ENCODE measurements at regions not wholly inside any gene's neighbourhood (a gene's known extent, or its start where the extent isn't known, plus 50 kb on each side); places are given as distances from the start of the nearest gene placed in this dataset.
"Not testable (repeated sequence)": the region's sequence is repeated elsewhere in the genome, so short reads cannot be mapped to it uniquely, and the experiment has no call there.

DNA sequence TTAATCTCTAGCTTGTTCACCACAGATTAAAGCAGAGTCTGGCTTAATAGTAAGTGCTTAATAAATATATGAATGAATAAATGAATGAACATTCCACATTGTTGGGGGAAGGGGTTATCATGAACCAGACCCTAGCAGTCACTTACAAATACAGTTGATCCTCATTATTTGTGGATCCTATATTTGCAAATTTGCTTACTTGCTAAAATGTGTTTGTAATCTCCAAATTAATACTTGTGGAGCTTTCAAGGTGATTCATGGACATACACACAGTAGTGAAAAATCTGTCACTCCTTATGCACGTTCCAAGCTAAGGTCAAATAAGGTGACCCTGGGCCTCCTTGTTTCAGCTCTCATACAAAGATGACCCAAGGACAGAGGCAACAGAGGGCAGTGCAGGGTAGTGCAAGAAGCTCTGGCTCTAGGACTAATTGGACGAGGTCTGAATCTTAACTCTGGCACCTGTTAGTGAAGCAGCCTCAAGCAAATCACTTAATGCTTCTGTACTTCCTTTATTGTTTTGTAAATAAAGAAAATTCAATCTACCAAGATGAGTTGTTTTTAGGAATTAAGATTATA lies 112.8 kb upstream of the C2CD4B start:
- CTCF ChIA-PET, result no interaction called here
- no peak for DNase-seq
- Mint-ChIP-seq H3K9me3 (no peaks in the 10 kb centered on the region), H3K4me1 (ENCODE audit: low read depth) (no peaks in the 10 kb centered on the region), H3K27ac (no peak overlapping the region), H3K36me3 (ENCODE audit: low read depth) (no peaks in the 10 kb centered on the region), H3K27me3 (ENCODE audit: low read depth) (peaks cover 14% of the 10 kb centered on the region), H3K4me3 (no peak overlapping the region)
- intact Hi-C loops (cut with micrococcal nuclease), result no loop called here

DNA sequence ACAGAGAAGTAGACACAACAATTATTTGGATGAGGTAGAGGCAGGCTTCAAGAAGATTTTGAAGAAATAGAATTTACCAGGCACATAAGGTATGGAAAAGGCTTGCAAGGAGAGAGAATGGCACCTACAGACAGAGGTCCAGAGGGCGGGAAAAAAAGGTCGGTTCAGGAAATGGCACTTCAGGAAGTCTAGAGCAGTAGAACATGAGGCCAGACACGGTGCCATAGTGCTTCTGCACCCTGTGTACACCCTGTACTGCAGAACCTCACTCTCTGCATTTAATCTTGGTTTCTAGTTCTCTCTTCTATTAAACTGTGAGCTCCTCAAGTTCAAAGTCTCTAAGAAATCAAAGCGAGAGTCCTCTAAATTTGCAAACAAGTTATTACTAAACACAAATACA lies 113.4 kb upstream of the C2CD4B start:
- no peaks in the 10 kb centered on the region for H3K36me3 Mint-ChIP-seq (ENCODE audit: low read depth)
- CTCF ChIA-PET, result no interaction called here
- no peak overlapping the region for H3K27ac Mint-ChIP-seq
- H3K27me3 Mint-ChIP-seq (ENCODE audit: low read depth), result peaks cover 14% of the 10 kb centered on the region
- no peak for DNase-seq
- intact Hi-C loops (cut with micrococcal nuclease), result no loop called here
- H3K4me3 Mint-ChIP-seq, result no peak overlapping the region
- no peaks in the 10 kb centered on the region for H3K4me1 Mint-ChIP-seq (ENCODE audit: low read depth)
- H3K9me3 Mint-ChIP-seq, result no peaks in the 10 kb centered on the region

DNA sequence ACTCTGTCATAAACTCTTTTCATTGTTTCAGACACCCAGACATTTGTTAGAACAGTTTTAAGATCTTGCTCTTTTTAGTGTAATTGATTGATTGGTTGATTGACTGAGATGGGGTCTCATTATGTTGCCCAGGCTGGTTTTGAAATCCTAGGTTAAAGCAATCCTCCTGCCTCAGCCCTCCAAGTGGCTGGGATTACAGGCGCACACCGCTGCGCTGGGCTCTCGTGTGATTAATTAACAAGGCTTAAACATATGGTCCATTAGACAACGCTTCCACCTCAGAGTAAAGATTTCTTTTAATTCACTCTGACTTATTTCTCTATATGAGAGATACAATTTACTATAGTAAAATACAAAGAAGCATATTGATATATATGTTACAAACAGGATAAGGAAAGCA lies 114.0 kb upstream of the C2CD4B start:
- Mint-ChIP-seq H3K9me3 (no peaks in the 10 kb centered on the region), H3K4me3 (no peak overlapping the region), H3K27ac (no peak overlapping the region), H3K4me1 (ENCODE audit: low read depth) (no peaks in the 10 kb centered on the region), H3K27me3 (ENCODE audit: low read depth) (peaks cover 14% of the 10 kb centered on the region), H3K36me3 (ENCODE audit: low read depth) (no peaks in the 10 kb centered on the region)
- CTCF ChIA-PET, result interaction anchor here (0.8 kb wide), 1 partner anchor 70 kb away, joined by 3 read pairs; no protein-coding TSS in a partner anchor
- intact Hi-C loops (cut with micrococcal nuclease), result no loop called here
- no peak for DNase-seq

DNA sequence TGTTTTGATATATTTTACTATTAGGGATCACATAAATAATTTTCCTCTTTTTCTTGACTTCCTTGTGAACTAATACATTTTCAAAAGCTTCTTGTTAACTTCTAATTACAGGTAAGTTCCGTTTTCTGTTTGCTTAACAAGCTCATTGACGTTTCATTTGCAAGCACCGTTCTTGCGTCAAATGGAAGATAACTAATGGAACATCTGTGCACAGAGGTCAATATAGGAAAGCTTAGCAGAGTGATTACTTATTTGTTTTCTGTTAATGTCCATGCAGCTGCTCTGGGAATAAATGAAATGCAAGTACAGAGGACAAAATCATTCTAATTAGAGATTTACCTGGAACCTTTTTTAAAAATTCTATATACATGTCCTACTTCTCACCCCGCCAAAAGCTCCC lies 115.5 kb upstream of the C2CD4B start:
- H3K9me3 Mint-ChIP-seq, result no peaks in the 10 kb centered on the region
- no peaks in the 10 kb centered on the region for H3K36me3 Mint-ChIP-seq (ENCODE audit: low read depth)
- no peak for DNase-seq
- H3K27ac Mint-ChIP-seq, result no peak overlapping the region
- H3K4me1 Mint-ChIP-seq (ENCODE audit: low read depth), result no peaks in the 10 kb centered on the region
- peaks cover 16% of the 10 kb centered on the region for H3K27me3 Mint-ChIP-seq (ENCODE audit: low read depth)
- intact Hi-C loops (cut with micrococcal nuclease), result no loop called here
- no peak overlapping the region for H3K4me3 Mint-ChIP-seq
- CTCF ChIA-PET, result no interaction called here

DNA sequence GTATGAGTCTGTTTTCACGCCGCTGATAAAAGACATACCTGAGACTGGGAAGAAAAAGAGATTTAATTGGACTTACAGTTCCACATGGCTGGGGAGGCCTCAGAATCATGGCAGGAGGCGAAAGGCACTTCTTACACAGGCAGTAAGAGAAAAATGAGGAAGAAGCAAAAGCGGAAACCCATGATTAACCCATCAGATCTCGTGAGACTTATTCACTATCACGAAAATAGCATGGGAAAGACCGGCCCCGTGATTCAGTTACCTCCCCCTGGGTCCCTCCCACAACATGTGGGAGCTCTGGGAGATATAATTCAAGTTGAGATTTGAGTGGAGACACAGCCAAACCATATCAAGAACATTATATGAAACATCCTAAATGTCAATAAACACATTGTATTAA lies 116.7 kb upstream of the C2CD4B start:
- H3K27ac Mint-ChIP-seq; DNase-seq; intact Hi-C loops (cut with micrococcal nuclease); CTCF ChIA-PET; H3K36me3 Mint-ChIP-seq (ENCODE audit: low read depth); H3K4me3 Mint-ChIP-seq; H3K9me3 Mint-ChIP-seq; H3K4me1 Mint-ChIP-seq (ENCODE audit: low read depth): not testable (repeated sequence)
- H3K27me3 Mint-ChIP-seq (ENCODE audit: low read depth), result peaks cover 19% of the 10 kb centered on the region

DNA sequence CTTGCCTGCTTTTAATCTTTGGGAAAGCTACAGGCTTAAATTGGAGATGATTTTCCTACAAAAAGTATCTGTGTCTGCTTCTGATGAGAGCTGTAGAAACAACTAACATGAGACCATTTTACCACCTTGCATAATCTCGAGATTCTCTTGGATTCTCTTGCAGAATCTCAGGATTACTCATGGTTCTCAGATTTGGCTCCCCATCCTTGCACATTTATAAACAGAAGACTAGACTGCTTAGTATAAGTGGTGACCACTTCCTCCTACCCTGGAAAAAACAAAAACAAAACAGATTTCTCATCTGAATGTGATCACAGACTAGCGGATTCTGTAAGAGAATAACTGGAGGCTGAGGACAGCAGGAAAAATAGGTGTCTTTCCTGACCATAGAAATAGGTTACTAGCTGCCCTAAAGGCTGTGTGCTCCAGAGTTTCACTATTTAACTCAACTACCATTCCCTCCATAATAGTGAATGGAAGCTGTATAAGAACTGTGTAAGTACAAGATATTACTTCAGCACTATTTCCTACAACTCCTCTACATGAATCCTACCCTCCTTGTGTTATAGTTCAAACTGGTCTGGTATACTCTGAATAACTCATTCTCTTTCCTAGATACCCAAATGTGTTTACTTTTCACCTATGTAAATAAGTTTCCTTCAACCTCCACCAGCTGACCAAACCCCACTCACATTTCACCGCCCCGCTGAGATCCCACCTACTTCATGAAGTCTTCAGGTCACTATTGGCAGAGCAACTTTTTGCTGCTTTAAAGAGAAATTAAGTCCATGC lies 122.2 kb upstream of the C2CD4B start:
- CTCF ChIA-PET, result no interaction called here
- no peak for DNase-seq
- peaks cover 27% of the 10 kb centered on the region for H3K27me3 Mint-ChIP-seq (ENCODE audit: low read depth)
- no peaks in the 10 kb centered on the region for H3K9me3 Mint-ChIP-seq
- intact Hi-C loops (cut with micrococcal nuclease), result no loop called here
- H3K4me1 Mint-ChIP-seq (ENCODE audit: low read depth), result no peaks in the 10 kb centered on the region
- no peak overlapping the region for H3K27ac Mint-ChIP-seq
- H3K36me3 Mint-ChIP-seq (ENCODE audit: low read depth), result no peaks in the 10 kb centered on the region
- H3K4me3 Mint-ChIP-seq, result no peak overlapping the region

DNA sequence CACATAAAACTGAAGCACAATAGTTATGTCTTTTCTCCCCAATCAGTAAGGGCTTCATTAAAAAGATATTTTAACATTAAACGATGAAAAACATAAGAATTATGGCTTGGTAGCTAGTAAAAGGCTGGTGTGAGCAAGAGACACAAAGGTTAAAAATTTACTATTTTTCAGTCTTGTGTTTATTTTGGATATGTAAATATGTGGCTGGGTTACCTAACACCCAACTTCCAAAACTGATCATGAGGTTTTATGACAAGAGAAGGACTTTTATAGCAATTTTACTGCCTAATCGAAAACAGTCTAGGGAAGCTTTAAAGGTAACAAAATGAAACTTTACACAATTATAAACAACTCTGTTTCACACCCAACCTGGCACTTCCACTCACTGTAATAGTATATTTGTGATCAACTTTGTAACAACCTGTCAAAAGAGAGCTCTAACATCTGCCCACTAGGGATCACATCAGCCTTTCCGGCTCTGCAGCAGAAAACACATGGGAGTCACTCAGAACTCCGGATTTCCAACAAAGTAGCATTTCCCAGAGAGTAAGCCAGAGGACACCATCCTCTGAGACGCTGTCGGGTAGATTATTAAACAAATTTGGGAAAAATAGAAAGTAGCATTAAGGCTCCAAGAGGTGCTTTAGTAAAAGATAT lies 123.4 kb upstream of the C2CD4B start:
- no peak for DNase-seq
- Mint-ChIP-seq H3K9me3 (no peaks in the 10 kb centered on the region), H3K27ac (no peak overlapping the region), H3K4me3 (no peak overlapping the region), H3K36me3 (ENCODE audit: low read depth) (no peaks in the 10 kb centered on the region), H3K27me3 (ENCODE audit: low read depth) (peaks cover 32% of the 10 kb centered on the region), H3K4me1 (ENCODE audit: low read depth) (no peaks in the 10 kb centered on the region)
- CTCF ChIA-PET, result interaction anchor here (0.6 kb wide), 1 partner anchor 21 kb away, joined by 4 read pairs; no protein-coding TSS in a partner anchor
- intact Hi-C loops (cut with micrococcal nuclease), result no loop called here

DNA sequence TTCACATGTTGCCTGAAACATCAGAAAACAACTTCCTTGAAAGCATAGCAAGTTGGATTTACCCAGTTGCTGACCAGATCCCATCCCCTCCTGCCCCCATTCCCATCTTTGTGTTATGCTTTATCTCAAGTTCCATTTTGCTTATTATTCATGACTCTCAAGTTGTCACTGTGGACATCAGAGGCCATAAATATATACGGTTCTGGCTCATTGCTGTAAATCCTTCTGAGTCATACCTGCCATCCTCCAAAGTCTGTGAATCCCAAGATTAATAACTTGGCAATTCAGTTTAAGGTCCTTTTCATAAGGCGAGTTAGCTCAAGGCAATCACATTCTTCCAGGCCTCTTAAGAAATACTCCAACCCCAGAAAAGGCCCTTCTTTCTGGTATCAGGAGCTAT lies 126.2 kb upstream of the C2CD4B start:
- Mint-ChIP-seq H3K27me3 (ENCODE audit: low read depth) (peaks cover 36% of the 10 kb centered on the region), H3K4me1 (ENCODE audit: low read depth) (no peaks in the 10 kb centered on the region)

DNA sequence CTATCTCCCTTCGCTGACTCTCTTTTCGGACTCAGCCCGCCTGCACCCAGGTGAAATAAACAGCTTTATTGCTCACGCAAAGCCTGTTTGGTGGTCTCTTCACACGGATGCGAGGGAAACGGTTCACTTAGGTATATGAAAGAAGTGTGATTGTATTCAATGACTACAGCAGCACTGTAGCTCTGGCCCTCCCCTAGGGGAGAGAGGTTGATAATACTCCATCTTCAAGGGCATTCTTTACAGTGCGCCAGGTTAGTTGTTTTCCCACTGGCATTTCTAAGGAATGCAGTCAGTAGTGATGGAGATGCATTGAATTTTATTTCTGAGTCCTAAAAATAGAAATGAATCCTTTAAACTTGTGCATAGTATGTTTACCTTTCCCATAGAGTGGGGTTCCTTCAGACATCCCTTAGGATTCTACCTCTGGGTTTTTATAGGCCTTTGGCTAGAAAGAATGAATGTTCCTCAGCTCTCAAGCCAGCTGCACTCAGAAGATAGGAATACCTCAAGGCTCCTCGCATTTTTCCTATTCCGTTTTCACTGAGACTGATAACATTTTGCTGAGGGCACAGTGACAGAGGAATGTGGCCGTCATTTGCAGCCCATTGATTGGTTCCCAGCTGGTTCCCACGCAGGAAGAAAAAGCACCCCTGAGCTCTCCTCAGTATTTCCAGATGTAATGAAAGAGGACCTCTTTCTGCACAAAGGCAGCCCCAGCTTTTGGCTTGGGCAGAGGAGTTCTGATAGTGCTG lies 131.8 kb upstream of the C2CD4B start:
- Mint-ChIP-seq H3K4me1 (ENCODE audit: low read depth) (no peaks in the 10 kb centered on the region), H3K36me3 (ENCODE audit: low read depth) (no peaks in the 10 kb centered on the region), H3K9me3 (no peaks in the 10 kb centered on the region), H3K27ac (no peak overlapping the region), H3K4me3 (no peak overlapping the region), H3K27me3 (ENCODE audit: low read depth) (peaks cover 21% of the 10 kb centered on the region)
- CTCF ChIA-PET, result interaction anchor here (1.8 kb wide), 1 partner anchor 10 kb away, joined by 6 read pairs; no protein-coding TSS in a partner anchor
- no peak for DNase-seq
- intact Hi-C loops (cut with micrococcal nuclease), result no loop called here

More for the DNA sequence above, 126.2 kb upstream of the C2CD4B start:
- no peak for DNase-seq
- Mint-ChIP-seq H3K36me3 (ENCODE audit: low read depth) (no peaks in the 10 kb centered on the region), H3K9me3 (no peaks in the 10 kb centered on the region), H3K27ac (no peak overlapping the region), H3K4me3 (no peak overlapping the region)
- intact Hi-C loops (cut with micrococcal nuclease), result no loop called here
- CTCF ChIA-PET, result no interaction called here

DNA sequence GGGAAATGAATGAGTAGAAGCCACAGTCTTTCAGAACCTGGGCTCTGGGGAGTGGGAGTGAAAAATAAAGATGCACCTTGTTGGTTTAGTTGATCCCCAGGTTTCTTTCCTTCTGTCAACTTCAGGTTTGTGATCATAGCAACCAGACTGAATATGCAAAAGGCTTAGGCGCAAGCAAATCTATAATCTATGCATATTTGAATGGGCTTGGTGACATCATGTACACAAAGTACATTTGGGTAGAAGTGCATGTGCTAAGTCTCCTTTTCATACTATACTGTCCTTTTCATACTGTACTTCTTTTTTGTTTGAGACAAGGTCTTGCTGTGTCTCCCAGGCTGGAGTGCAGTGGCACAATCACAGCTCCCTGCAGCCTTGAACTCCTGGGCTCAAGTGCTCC lies 132.4 kb upstream of the C2CD4B start:
- CTCF ChIA-PET, result interaction anchor here (1.8 kb wide), 1 partner anchor 9 kb away, joined by 6 read pairs; no protein-coding TSS in a partner anchor
- Mint-ChIP-seq H3K4me1 (ENCODE audit: low read depth) (no peaks in the 10 kb centered on the region), H3K36me3 (ENCODE audit: low read depth) (no peaks in the 10 kb centered on the region), H3K27ac (no peak overlapping the region), H3K9me3 (no peaks in the 10 kb centered on the region), H3K27me3 (ENCODE audit: low read depth) (peaks cover 23% of the 10 kb centered on the region), H3K4me3 (no peak overlapping the region)
- DNase-seq, result no peak
- intact Hi-C loops (cut with micrococcal nuclease), result no loop called here

DNA sequence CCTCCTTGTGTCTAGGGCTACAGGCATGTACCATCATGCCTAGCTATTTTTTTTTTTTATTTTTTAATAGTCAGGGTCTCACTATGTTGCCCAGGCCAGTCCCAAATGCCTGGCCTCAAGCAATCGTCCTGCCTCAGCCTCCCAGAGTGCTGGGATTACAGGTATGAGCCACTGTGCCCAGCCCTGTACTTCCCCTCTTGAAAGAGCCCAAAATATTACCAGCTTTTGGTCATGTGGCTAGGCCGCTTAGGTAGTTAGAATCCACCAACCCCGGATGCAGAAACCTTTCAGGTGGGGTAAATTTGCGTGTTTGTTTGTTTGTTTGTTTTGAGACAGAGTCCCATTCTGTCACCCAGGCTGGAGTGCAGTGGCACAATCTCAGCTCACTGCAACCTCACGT lies 132.8 kb upstream of the C2CD4B start:
- Mint-ChIP-seq H3K9me3 (no peaks in the 10 kb centered on the region), H3K4me3 (no peak overlapping the region)

DNA sequence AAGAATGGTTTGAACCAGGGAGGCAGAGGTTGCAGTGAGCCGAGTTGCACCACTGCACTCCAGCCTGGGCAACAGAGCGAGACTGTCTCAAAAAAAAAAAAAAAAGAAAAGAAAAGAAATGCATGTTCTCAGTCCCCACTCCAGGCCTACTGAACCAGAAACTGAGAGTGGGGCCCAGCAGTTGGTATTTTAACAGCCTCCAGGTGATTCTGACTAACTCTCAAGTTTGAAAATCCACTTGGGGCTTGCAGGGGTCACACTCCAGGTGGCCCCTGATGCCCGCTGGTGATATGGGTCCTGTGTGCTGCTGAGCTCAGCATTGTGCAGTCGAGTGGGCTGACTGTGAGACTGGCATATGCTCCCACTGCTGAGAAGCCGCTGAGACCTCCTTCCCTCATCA lies 133.7 kb upstream of the C2CD4B start:
- Mint-ChIP-seq H3K4me3 (no peak overlapping the region), H3K4me1 (ENCODE audit: low read depth) (no peaks in the 10 kb centered on the region), H3K9me3 (no peaks in the 10 kb centered on the region), H3K36me3 (ENCODE audit: low read depth) (no peaks in the 10 kb centered on the region), H3K27ac (no peak overlapping the region), H3K27me3 (ENCODE audit: low read depth) (peaks cover 18% of the 10 kb centered on the region)
- intact Hi-C loops (cut with micrococcal nuclease), result no loop called here
- CTCF ChIA-PET, result no interaction called here
- no peak for DNase-seq

More for the DNA sequence above, 132.8 kb upstream of the C2CD4B start:
- Mint-ChIP-seq H3K36me3 (ENCODE audit: low read depth) (no peaks in the 10 kb centered on the region), H3K4me1 (ENCODE audit: low read depth) (no peaks in the 10 kb centered on the region), H3K27ac (no peak overlapping the region), H3K27me3 (ENCODE audit: low read depth) (peaks cover 23% of the 10 kb centered on the region)
- intact Hi-C loops (cut with micrococcal nuclease), result no loop called here
- DNase-seq, result no peak
- CTCF ChIA-PET, result interaction anchor here (1.8 kb wide), 1 partner anchor 9 kb away, joined by 6 read pairs; no protein-coding TSS in a partner anchor

Measured in activated naive CD4-positive, alpha-beta T cell treated with anti-CD3 and anti-CD28 coated beads for 36 hours (primary cell).